ENCODE measurements at regions not wholly inside any gene's neighbourhood (a gene's known extent, or its start where the extent isn't known, plus 50 kb on each side); places are given as distances from the start of the nearest gene placed in this dataset.

DNA sequence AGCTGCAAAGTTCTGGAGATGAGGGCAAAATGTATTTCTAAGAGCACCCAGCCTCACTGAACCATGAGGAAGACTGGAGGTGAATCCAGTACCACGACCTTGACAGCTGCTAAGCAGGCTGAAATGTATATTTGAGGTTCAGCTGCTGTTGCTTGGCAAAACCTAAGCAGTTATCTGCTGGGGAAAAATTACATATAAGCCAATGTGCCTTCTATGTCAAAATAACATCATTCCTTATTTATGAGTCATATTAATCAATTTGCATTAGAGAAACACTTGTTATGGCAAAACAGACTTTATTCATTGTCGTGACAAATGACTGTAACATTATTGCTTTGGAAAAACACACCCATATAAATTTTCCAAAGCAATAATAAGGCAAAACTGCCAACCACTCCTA lies 560.5 kb upstream of the NR5A2 start:
- Histone ChIP-seq H3K27me3 (no peaks in the 10 kb centered on the region), H3K36me3 (no peaks in the 10 kb centered on the region), H3K27ac (no peak overlapping the region), H3K4me1 (no peaks in the 10 kb centered on the region), H3K4me3 (no peak overlapping the region), H3K9me3 (no peaks in the 10 kb centered on the region)
- DNase-seq, result no peak
- TF ChIP-seq, protein P1, sequence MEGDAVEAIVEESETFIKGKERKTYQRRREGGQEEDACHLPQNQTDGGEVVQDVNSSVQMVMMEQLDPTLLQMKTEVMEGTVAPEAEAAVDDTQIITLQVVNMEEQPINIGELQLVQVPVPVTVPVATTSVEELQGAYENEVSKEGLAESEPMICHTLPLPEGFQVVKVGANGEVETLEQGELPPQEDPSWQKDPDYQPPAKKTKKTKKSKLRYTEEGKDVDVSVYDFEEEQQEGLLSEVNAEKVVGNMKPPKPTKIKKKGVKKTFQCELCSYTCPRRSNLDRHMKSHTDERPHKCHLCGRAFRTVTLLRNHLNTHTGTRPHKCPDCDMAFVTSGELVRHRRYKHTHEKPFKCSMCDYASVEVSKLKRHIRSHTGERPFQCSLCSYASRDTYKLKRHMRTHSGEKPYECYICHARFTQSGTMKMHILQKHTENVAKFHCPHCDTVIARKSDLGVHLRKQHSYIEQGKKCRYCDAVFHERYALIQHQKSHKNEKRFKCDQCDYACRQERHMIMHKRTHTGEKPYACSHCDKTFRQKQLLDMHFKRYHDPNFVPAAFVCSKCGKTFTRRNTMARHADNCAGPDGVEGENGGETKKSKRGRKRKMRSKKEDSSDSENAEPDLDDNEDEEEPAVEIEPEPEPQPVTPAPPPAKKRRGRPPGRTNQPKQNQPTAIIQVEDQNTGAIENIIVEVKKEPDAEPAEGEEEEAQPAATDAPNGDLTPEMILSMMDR (IDR thresholded peaks at IDR 0.05), result no peak
- TF ChIP-seq POLR2A (IDR thresholded peaks at IDR 0.05), result no peak

DNA sequence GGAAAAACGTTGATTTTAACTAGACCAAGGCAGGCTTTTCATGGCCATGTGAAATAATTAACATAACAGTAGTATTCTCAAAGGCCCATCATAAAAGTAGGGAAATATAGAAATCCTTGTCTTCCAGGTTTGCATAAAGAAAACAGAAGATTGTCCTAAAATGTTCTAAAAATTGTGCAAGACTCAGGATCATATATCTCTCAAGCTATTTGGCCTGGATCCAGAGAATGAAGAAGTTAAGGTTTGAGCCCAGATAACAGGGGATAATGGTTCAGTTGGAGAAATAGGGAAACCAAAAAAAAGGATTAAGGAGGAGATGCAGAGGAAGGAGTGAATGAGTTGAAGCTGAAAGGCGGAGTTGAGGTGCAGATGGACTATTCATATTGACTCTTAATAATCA lies 555.5 kb upstream of the NR5A2 start:
- Histone ChIP-seq H3K4me3 (no peak overlapping the region), H3K27ac (no peak overlapping the region), H3K9me3 (no peaks in the 10 kb centered on the region), H3K36me3 (no peaks in the 10 kb centered on the region), H3K27me3 (no peaks in the 10 kb centered on the region), H3K4me1 (no peaks in the 10 kb centered on the region)
- TF ChIP-seq, protein P1 (IDR thresholded peaks at IDR 0.05), result no peak
- TF ChIP-seq POLR2A (IDR thresholded peaks at IDR 0.05), result no peak
- no peak for DNase-seq

DNA sequence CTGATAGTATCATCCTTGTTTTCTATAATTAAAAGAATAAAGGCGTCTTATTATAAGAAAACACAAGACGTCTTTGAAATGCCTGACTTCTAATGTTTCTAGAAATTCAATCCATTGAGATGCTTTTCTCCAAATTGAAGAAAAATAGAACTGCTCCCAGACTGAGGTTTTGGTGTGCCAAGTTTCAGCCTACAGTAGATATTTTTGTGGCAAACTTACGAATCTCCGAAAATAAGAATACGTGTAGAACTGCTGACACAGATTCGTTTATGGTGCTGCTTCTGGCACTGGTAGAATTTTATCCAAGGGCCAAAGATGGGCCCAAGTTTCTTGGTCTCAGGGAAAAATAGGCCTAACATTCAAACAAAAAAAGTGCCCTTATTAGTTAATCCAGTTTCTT lies 554.5 kb upstream of the NR5A2 start:
- no peak for DNase-seq
- Histone ChIP-seq H3K4me3 (no peak overlapping the region), H3K4me1 (no peaks in the 10 kb centered on the region), H3K36me3 (no peaks in the 10 kb centered on the region), H3K9me3 (no peaks in the 10 kb centered on the region), H3K27me3 (no peaks in the 10 kb centered on the region), H3K27ac (no peak overlapping the region)
- no peak for TF ChIP-seq POLR2A (IDR thresholded peaks at IDR 0.05)
- TF ChIP-seq, protein P1 (IDR thresholded peaks at IDR 0.05), result no peak

DNA sequence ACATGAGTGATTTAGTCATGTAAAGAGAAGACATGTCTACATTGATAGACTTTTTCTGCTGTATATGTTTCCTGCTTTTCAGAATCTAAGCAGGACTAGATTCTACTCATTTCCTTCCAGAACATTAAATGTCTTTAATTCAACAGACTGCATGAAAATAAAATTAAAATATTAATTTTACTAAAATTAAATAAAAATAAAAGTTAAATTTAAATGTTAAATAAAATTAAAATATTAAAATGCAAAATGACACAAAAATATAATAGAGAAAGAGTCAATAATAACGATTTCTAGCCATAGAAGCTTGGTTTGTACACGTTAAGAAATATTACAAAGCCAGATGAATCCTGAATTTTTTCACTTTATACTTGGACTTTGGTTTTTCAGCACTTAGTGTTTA lies 552.8 kb upstream of the NR5A2 start:
- Histone ChIP-seq H3K4me1 (no peaks in the 10 kb centered on the region), H3K4me3 (no peak overlapping the region), H3K9me3 (no peaks in the 10 kb centered on the region), H3K36me3 (no peaks in the 10 kb centered on the region), H3K27ac (no peak overlapping the region), H3K27me3 (no peaks in the 10 kb centered on the region)
- DNase-seq, result no peak
- TF ChIP-seq, protein P1 (IDR thresholded peaks at IDR 0.05), result no peak
- TF ChIP-seq POLR2A (IDR thresholded peaks at IDR 0.05), result no peak

DNA sequence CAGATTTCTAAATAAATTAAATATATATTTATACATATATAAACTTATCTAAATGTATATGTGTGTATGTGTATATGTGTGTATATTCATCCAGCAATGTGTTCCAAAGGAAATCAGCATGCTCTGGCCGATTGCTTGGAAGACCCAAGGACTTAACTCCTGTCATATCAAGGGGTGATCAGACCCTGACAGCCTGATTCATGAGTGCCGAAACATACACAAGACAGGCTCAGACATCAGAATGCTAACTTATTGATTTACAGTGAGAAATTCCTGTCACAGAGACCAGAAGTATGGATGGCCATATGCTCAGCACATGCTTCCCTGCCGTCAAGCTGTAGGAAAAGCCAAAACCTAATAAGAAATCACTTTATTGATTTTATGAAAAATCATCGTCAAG lies 545.1 kb upstream of the NR5A2 start:
- H3K4me3 ChIP-seq, result no peak overlapping the region
- no peaks in the 10 kb centered on the region for H3K36me3 ChIP-seq
- H3K9me3 ChIP-seq, result no peaks in the 10 kb centered on the region
- no peaks in the 10 kb centered on the region for H3K4me1 ChIP-seq
- no peak for DNase-seq
- no peak for TF ChIP-seq POLR2A (IDR thresholded peaks at IDR 0.05)
- TF ChIP-seq, protein P1 (IDR thresholded peaks at IDR 0.05), result no peak
- no peaks in the 10 kb centered on the region for H3K27me3 ChIP-seq
- H3K27ac ChIP-seq, result no peak overlapping the region

DNA sequence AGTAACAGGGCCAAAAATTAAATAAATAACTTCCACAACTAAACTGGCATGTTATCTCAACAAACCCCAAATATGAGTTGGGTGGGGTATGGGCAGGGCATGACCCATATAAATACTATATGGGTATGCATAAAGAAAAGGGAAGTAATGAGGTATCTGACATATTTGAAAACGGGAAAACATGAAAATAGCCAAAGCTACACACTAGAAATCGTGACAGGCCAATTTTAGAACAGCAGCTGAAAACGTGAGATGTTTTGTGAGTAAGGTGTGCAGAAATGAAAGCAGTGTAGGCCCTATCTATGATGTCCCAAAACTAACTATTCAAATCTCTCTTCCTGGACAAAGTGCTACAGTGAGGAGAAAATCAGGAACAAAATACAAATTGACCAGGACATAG lies 537.9 kb upstream of the NR5A2 start:
- DNase-seq, result no peak
- TF ChIP-seq, protein P1 (IDR thresholded peaks at IDR 0.05), result no peak
- TF ChIP-seq POLR2A (IDR thresholded peaks at IDR 0.05), result no peak
- Histone ChIP-seq H3K4me3 (no peak overlapping the region), H3K27ac (no peak overlapping the region), H3K27me3 (no peaks in the 10 kb centered on the region), H3K4me1 (no peaks in the 10 kb centered on the region), H3K9me3 (peaks cover 0 to 6% (median 2%) of the 10 kb centered on the region in 4 donors), H3K36me3 (no peaks in the 10 kb centered on the region)

All from Peyer's patch (tissue), 4 donors.